Rectal smooth muscle tissue (tissue), 1 donor: ENCODE measurements at regions not wholly inside any gene's neighbourhood (a gene's known extent, or its start where the extent isn't known, plus 50 kb on each side); places are given as distances from the start of the nearest gene placed in this dataset.
A peak's percentile ranks its signal among the peaks of the same experiment; 100 is the strongest.
"Not testable (repeated sequence)": the region's sequence is repeated elsewhere in the genome, so short reads cannot be mapped to it uniquely, and the experiment has no call there.

Experiments
- H3K27ac ChIP-seq: one replicate; pipeline ENCODE4 v1.7.0; 2013; ENCODE audit warnings: low read depth, low read length, inconsistent platforms
- H3K27me3 ChIP-seq: one replicate; pipeline ENCODE4 v1.7.0; 2013; ENCODE audit warnings: low read length; ENCODE audit not compliant: control insufficient read depth, insufficient read depth
- H3K36me3 ChIP-seq: one replicate; pipeline ENCODE4 v1.7.0; 2013; ENCODE audit warnings: low read length; ENCODE audit not compliant: control insufficient read depth, insufficient read depth
- H3K4me1 ChIP-seq: one replicate; pipeline ENCODE4 v1.7.0; 2013; ENCODE audit warnings: low read length; ENCODE audit not compliant: control insufficient read depth, insufficient read depth
- H3K4me3 ChIP-seq: one replicate; pipeline ENCODE4 v1.7.0; 2013; ENCODE audit warnings: low read length
- H3K9ac ChIP-seq: one replicate; pipeline ENCODE4 v1.7.0; 2013; ENCODE audit warnings: low read length

- not testable (repeated sequence) for H3K27me3 ChIP-seq, H3K9ac ChIP-seq, H3K4me3 ChIP-seq, H3K27ac ChIP-seq, H3K36me3 ChIP-seq, H3K4me1 ChIP-seq
Measured at GRCh38 chr17:20917610-20918306, 125.1 kb downstream of the USP22 start.

- Histone ChIP-seq H3K27ac (no peak overlapping the region), H3K4me3 (no peak overlapping the region), H3K9ac (no peak overlapping the region), H3K27me3 (no peaks in the 10 kb centered on the region), H3K4me1 (no peaks in the 10 kb centered on the region), H3K36me3 (no peaks in the 10 kb centered on the region)
Measured at GRCh38 chr17:20920095-20920814, 122.6 kb downstream of the USP22 start.

GRCh38 chr17:20920815-20921199, 122.0 kb downstream of the USP22 start:
- peaks cover 1% of the 10 kb centered on the region for H3K4me1 ChIP-seq
- no peak overlapping the region for H3K4me3 ChIP-seq
- no peaks in the 10 kb centered on the region for H3K27me3 ChIP-seq
- no peaks in the 10 kb centered on the region for H3K36me3 ChIP-seq
- no peak overlapping the region for H3K27ac ChIP-seq
- H3K9ac ChIP-seq, result no peak overlapping the region

GRCh38 chr17:20922128-20922670, 120.6 kb downstream of the USP22 start:
- H3K27ac ChIP-seq, result no peak overlapping the region
- H3K9ac ChIP-seq, result no peak overlapping the region
- no peak overlapping the region for H3K4me3 ChIP-seq
- H3K4me1 ChIP-seq, result peaks cover 5% of the 10 kb centered on the region
- no peaks in the 10 kb centered on the region for H3K36me3 ChIP-seq
- no peaks in the 10 kb centered on the region for H3K27me3 ChIP-seq

- Histone ChIP-seq H3K27me3 (no peaks in the 10 kb centered on the region), H3K4me3 (no peak overlapping the region), H3K27ac (no peak overlapping the region)
Measured at GRCh38 chr17:20924306-20924705, 118.5 kb downstream of the USP22 start.

GRCh38 chr17:20925091-20925490, 117.7 kb downstream of the USP22 start:
- no peak overlapping the region for H3K27ac ChIP-seq
- no peak overlapping the region for H3K4me3 ChIP-seq

More at GRCh38 chr17:20924306-20924705, 118.5 kb downstream of the USP22 start:
- Histone ChIP-seq H3K36me3 (no peaks in the 10 kb centered on the region), H3K9ac (no peak overlapping the region), H3K4me1 (peaks cover 16% of the 10 kb centered on the region)

GRCh38 chr17:20925954-20926353, 116.9 kb downstream of the USP22 start:
- peaks cover 25% of the 10 kb centered on the region for H3K4me1 ChIP-seq
- no peaks in the 10 kb centered on the region for H3K27me3 ChIP-seq
- no peak overlapping the region for H3K4me3 ChIP-seq
- H3K9ac ChIP-seq, result no peak overlapping the region
- no peaks in the 10 kb centered on the region for H3K36me3 ChIP-seq
- no peak overlapping the region for H3K27ac ChIP-seq

More at GRCh38 chr17:20925091-20925490, 117.7 kb downstream of the USP22 start:
- no peaks in the 10 kb centered on the region for H3K36me3 ChIP-seq
- peaks cover 21% of the 10 kb centered on the region for H3K4me1 ChIP-seq
- no peak overlapping the region for H3K9ac ChIP-seq
- H3K27me3 ChIP-seq, result no peaks in the 10 kb centered on the region

- Histone ChIP-seq H3K9ac (no peak overlapping the region), H3K4me3 (no peak overlapping the region), H3K36me3 (no peaks in the 10 kb centered on the region), H3K4me1 (peaks cover 25% of the 10 kb centered on the region), H3K27ac (no peak overlapping the region), H3K27me3 (no peaks in the 10 kb centered on the region)
Measured at GRCh38 chr17:20926532-20926931, 116.3 kb downstream of the USP22 start.

GRCh38 chr17:20927308-20927977, 115.4 kb downstream of the USP22 start:
- Histone ChIP-seq H3K9ac (no peak overlapping the region), H3K27me3 (no peaks in the 10 kb centered on the region), H3K27ac (no peak overlapping the region), H3K36me3 (no peaks in the 10 kb centered on the region), H3K4me1 (peaks cover 25% of the 10 kb centered on the region), H3K4me3 (no peak overlapping the region)

- no peaks in the 10 kb centered on the region for H3K36me3 ChIP-seq
- peak overlapping the region; percentile 74 for H3K27ac ChIP-seq
- H3K4me1 ChIP-seq, result peaks cover 25% of the 10 kb centered on the region
- H3K27me3 ChIP-seq, result no peaks in the 10 kb centered on the region
- H3K9ac ChIP-seq, result no peak overlapping the region
- no peak overlapping the region for H3K4me3 ChIP-seq
Measured at GRCh38 chr17:20929334-20929733, 113.5 kb downstream of the USP22 start.

GRCh38 chr17:20930081-20930760, 112.6 kb downstream of the USP22 start:
- H3K36me3 ChIP-seq, result no peaks in the 10 kb centered on the region
- H3K4me3 ChIP-seq, result no peak overlapping the region
- H3K27ac ChIP-seq, result no peak overlapping the region
- no peaks in the 10 kb centered on the region for H3K27me3 ChIP-seq
- H3K4me1 ChIP-seq, result peaks cover 25% of the 10 kb centered on the region
- no peak overlapping the region for H3K9ac ChIP-seq

- not testable (repeated sequence) for H3K9ac ChIP-seq, H3K27me3 ChIP-seq, H3K36me3 ChIP-seq, H3K4me3 ChIP-seq, H3K27ac ChIP-seq
- H3K4me1 ChIP-seq, result peaks cover 30% of the 10 kb centered on the region
Measured at GRCh38 chr17:20933040-20933439, 109.8 kb downstream of the USP22 start.
